ENCODE measurements at regions not wholly inside any gene's neighbourhood (a gene's known extent, or its start where the extent isn't known, plus 50 kb on each side); places are given as distances from the start of the nearest gene placed in this dataset.

GRCh38 chr5:175328176-175328575 lies 115.8 kb downstream of the DRD1 start:
- no peak for TF ChIP-seq POLR2A (IDR thresholded peaks at IDR 0.05)
- TF ChIP-seq, protein P1, sequence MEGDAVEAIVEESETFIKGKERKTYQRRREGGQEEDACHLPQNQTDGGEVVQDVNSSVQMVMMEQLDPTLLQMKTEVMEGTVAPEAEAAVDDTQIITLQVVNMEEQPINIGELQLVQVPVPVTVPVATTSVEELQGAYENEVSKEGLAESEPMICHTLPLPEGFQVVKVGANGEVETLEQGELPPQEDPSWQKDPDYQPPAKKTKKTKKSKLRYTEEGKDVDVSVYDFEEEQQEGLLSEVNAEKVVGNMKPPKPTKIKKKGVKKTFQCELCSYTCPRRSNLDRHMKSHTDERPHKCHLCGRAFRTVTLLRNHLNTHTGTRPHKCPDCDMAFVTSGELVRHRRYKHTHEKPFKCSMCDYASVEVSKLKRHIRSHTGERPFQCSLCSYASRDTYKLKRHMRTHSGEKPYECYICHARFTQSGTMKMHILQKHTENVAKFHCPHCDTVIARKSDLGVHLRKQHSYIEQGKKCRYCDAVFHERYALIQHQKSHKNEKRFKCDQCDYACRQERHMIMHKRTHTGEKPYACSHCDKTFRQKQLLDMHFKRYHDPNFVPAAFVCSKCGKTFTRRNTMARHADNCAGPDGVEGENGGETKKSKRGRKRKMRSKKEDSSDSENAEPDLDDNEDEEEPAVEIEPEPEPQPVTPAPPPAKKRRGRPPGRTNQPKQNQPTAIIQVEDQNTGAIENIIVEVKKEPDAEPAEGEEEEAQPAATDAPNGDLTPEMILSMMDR (IDR thresholded peaks at IDR 0.05 in 8 of 11, conservative IDR thresholded peaks at IDR 0.05 in 3 of 11): no peak
- TF ChIP-seq POLR2AphosphoS5 (IDR thresholded peaks at IDR 0.05): no peak

Measured in spleen (tissue), 7 donors.